ENCODE measurements at regions not wholly inside any gene's neighbourhood (a gene's known extent, or its start where the extent isn't known, plus 50 kb on each side); places are given as distances from the start of the nearest gene placed in this dataset.
A peak's percentile ranks its signal among the peaks of the same experiment; 100 is the strongest.

- Histone ChIP-seq H3K4me3 (ENCODE audit: extremely low read depth in 1 of 4, insufficient read depth in 2 of 4, low read depth in 3 of 4, low read length in 4 of 4) (no peak overlapping the region), H3K9me3 (ENCODE audit: insufficient read depth in 2 of 2, low read depth in 1 of 2, low read length in 1 of 2) (0 out of 4 replicates have a peak, but pooled peaks cover 0 to 3% of the 10 kb centered on the region in 2 experiments), H3K23me2 (ENCODE audit: low read depth, low read length) (no peaks in the 10 kb centered on the region), H3K36me3 (ENCODE audit: control insufficient read depth in 2 of 4, insufficient read depth in 4 of 4, low read length in 3 of 4) (peaks cover 0 to 6% (median 0%) of the 10 kb centered on the region in 4 experiments; a peak in 1 of 8 replicates), H3K4ac (replicated peaks; ENCODE audit: insufficient read length, low read depth, low read length) (no peak overlapping the region), H3K14ac (ENCODE audit: insufficient read length) (no peak overlapping the region), H4K91ac (replicated peaks; ENCODE audit: insufficient read length, low read length) (no peak overlapping the region), H2BK12ac (ENCODE audit: low read depth, low read length) (no peak overlapping the region), H4K5ac (ENCODE audit: insufficient read length, low read depth, low read length) (no peak overlapping the region), H3K56ac (replicated peaks; ENCODE audit: insufficient read length, low read depth, low read length) (no peak overlapping the region), H2BK15ac (ENCODE audit: low read length) (no peak overlapping the region), H4K20me1 (replicated peaks in 1 of 2; ENCODE audit: control insufficient read depth in 1 of 2, insufficient read depth in 2 of 2, low read length in 2 of 2) (no peaks in the 10 kb centered on the region), H3K23ac (ENCODE audit: insufficient read length) (no peak overlapping the region), H2BK5ac (ENCODE audit: low read depth, low read length) (0 out of 2 replicates have a peak overlapping the region, but pooled peaks have one; percentile 40), H3K18ac (ENCODE audit: extremely low read depth, low read length) (no peak overlapping the region; the same call in 1 of the 2 replicates), H3K27ac (ENCODE audit: low read depth, low read length) (no peak overlapping the region), H3K9ac (replicated peaks in 1 of 4; ENCODE audit: extremely low read depth in 1 of 4, low read depth in 3 of 4, low read length in 3 of 4) (no peak overlapping the region), H3K79me1 (ENCODE audit: low read depth, low read length) (no peaks in the 10 kb centered on the region), H3K4me1 (replicated peaks in 1 of 4; ENCODE audit: control insufficient read depth in 3 of 4, insufficient read depth in 4 of 4, low read length in 3 of 4) (peaks cover 0 to 4% (median 0%) of the 10 kb centered on the region in 4 experiments; a peak in 2 of 7 replicates), H4K8ac (ENCODE audit: extremely low read depth, insufficient read depth, low read length) (no peak overlapping the region), H2AFZ (ENCODE audit: low read length) (no peak overlapping the region), H3K79me2 (ENCODE audit: control insufficient read depth in 1 of 2, insufficient read depth in 2 of 2, low read length in 2 of 2) (no peaks in the 10 kb centered on the region), H3K27me3 (replicated peaks in 1 of 4; ENCODE audit: control insufficient read depth in 3 of 4, extremely low read depth in 1 of 4, insufficient read depth in 3 of 4, low read length in 3 of 4) (no peaks in the 10 kb centered on the region), H2AK5ac (ENCODE audit: low read depth, low read length) (no peak overlapping the region), H2BK120ac (replicated peaks; ENCODE audit: low read depth, low read length) (no peak overlapping the region), H3K4me2 (ENCODE audit: insufficient read depth in 1 of 2, low read depth in 2 of 2, low read length in 2 of 2) (no peak overlapping the region), H2BK20ac (ENCODE audit: low read length) (no peak overlapping the region)
- ChIA-PET POLR2A (ENCODE audit: partially characterized antibody) (interaction anchor here (1.0 to 1.4 kb wide), 2 partner anchors 111 to 115 kb away, joined by 3 to 4 read pairs; no protein-coding TSS in a partner anchor), CTCF (ENCODE audit: partially characterized antibody) (no interaction called here)
- WGBS, 2 experiments (ENCODE audit: extremely low coverage in 1 of 2, insufficient coverage in 1 of 2, insufficient read length in 1 of 2, insufficient replicate concordance in 2 of 2, low coverage in 1 of 2, low lambda C conversion rate in 2 of 2, missing lambda C conversion rate in 1 of 2) = 4% methylated on average over 2 of the region's 3 CpGs; no CpG with 5 or more reads in 1 of the 2 experiments
- peak; percentile 100 for FAIRE-seq
- DNase-seq (ENCODE audit: low read depth in 1 of 2, low spot score in 2 of 2) = peak; percentile 46 to 50
- TF ChIP-seq MAX (IDR thresholded peaks at IDR 0.05) (peak; percentile 45), KDM5A (IDR thresholded peaks at IDR 0.05; ENCODE audit: low read length) (no peak), HDAC2 (IDR thresholded peaks at IDR 0.05; ENCODE audit: borderline replicate concordance in 1 of 2, low read depth in 2 of 2, low read length in 2 of 2) (no peak), NANOG (IDR thresholded peaks at IDR 0.05; ENCODE audit: insufficient read depth, low read depth, low read length, poor library complexity, severe bottlenecking) (no peak), EGR1 (IDR thresholded peaks at IDR 0.05; ENCODE audit: borderline replicate concordance, low read depth, low read length) (no peak), CREB1 (IDR thresholded peaks at IDR 0.05) (no peak), MAFK (IDR thresholded peaks at IDR 0.05; ENCODE audit: low read depth, low read length) (no peak), TBP (IDR thresholded peaks at IDR 0.05; ENCODE audit: low read depth, low read length) (no peak), CBX5 (IDR thresholded peaks at IDR 0.05; ENCODE audit: low read depth, low read length) (no peak), CTCF (IDR thresholded peaks at IDR 0.05; ENCODE audit: control extremely low read depth in 1 of 3, insufficient read depth in 1 of 3, low read depth in 1 of 3, low read length in 3 of 3) (peak; percentile 38 to 74 (median 57); a peak in 3 of 4 replicates), SIX5 (IDR thresholded peaks at IDR 0.05; ENCODE audit: low read depth, low read length) (no peak)
Measured at GRCh38 chrX:113929004-113929403, 654.9 kb upstream of the HTR2C start.
